HG03097 (cell line): ENCODE measurements at regions not wholly inside any gene's neighbourhood (a gene's known extent, or its start where the extent isn't known, plus 50 kb on each side); places are given as distances from the start of the nearest gene placed in this dataset.
"Not testable (repeated sequence)": the region's sequence is repeated elsewhere in the genome, so short reads cannot be mapped to it uniquely, and the experiment has no call there.

ENCODE experiments used
- ATAC-seq: cut with Tn5 transposase; IDR thresholded peaks from one replicate; pipeline ENCODE4 v1.9.1; 2021; ENCODE audit not compliant: unreplicated experiment, low FRiP score

DNA sequence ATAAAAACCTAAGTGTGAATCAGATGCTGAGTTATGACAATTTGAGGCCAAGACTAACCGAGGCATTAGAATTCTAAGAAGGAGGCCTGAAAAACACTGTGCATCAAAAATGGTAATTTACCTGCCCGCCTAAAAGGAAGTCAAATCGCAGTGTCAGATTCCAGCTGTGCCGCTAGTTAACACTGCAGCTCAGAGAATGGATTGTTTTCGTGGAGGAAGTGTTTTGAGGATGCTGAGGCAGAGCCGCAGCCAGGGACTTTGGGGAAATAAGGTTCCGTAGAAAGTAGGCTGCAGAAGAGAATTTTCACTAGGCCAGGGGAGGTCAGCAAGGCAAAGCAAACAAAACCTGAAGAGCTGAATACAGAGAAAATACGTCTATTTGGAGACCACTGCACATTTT lies 226.4 kb upstream of the ISL1 start:
- ATAC-seq, result no peak

DNA sequence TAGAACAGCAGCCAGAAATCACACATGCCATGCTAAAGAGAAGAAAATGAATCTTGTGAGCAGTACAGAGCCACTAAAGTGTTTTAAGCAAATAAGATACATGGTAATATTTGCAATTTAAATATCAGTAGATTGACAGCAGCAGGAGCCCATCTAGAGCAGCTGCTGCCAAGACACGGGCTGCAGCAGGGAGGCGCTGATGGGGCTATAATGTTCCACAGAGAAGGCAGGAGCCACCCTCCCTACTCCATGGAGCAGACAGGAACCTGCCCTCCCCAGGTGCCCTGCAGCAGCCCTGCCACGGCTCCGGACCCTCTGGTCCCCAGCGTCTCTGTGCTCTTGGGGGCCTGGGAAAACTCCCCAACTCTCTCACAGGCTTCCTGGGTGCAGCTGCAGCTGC lies 224.1 kb upstream of the ISL1 start:
- ATAC-seq, result no peak

DNA sequence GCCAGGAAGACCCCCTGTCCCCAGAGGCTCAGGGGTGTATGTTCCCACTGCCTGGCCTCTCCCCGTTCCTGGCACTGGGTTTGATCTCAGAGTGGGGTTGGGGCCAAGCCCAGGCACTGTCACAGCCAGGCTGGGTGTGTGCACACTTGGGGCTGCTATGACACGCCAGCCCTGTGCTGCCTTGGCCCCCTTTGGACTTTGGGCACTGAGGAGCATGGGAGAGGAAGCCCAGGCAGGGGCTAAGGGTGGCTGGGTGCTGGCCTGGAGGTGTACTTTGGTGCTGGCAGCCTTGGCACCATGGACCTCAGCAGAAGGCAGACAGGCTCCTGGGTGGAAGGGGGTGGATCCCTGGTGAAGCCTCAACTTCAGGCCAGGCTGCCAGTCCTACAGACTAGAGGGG lies 223.6 kb upstream of the ISL1 start:
- ATAC-seq, result no peak

DNA sequence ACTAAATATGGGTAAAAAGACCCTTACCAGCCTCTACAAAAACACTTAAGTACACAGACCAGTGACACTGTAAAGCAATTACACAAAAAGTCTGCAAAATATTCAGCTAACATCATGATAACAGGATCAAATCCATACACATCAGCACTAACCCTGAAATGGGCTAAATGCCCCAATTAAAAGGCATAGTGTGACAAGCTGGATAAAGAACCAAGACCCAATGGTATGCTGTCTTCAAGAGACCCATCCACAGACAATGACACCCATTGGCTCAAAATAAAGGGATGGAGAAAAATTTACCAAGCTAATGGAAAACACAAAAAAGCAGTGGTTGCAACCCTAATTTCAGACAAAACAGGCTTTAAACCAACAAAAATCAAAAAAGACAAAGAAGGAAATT lies 221.0 kb upstream of the ISL1 start:
- ATAC-seq, result no peak

DNA sequence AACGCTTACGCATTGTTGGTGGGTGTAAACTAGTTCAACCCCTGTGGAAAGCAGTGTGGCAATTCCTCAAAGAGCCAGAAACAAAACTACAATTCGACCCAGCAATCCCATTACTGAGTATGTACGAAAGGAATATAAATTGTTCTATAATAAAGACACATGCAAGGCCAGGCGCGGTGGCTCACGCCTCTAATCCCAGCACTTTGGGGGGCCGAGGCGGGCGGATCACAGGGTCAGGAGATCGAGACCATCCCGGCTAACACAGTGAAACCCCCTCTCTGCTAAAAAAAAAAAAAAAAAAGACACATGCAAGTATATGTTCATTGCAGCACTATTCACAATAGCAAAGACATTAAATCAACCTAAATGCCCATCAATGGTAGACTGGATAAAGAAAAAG lies 217.6 kb upstream of the ISL1 start:
- ATAC-seq, result not testable (repeated sequence)

DNA sequence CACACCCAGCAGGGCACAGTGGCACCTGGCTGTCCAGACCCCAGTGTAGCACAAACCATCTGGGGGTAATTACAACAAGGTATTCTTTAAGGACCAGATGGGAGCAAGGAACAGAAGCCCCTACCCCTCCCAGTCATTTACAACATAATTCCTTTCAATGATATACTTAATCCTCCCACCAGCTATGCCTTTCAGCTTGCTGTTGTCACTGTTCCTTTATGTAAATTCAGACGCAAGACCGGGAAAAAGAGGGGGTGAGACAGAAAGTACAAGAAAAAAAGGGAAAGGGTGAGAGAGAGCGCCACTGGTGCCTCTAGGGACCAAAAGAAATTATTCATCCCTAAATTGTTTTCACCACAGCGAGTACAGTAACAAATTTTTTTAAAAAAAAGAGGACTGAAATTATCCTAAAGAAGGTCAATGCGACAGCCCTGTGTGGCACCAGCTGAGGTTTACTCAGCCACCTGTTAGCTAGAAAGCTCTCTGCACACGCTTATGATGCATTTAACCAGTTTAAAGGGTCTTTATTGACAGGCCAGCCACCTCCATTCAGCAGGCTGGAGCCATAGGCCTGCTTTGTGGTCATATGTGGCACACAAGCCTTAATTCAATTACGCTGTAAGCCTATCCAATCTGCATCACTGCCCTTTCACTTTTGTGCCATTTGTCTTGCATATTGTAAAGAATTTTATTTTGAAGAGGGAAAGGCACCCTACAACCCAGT lies 210.2 kb upstream of the ISL1 start:
- ATAC-seq, result no peak

DNA sequence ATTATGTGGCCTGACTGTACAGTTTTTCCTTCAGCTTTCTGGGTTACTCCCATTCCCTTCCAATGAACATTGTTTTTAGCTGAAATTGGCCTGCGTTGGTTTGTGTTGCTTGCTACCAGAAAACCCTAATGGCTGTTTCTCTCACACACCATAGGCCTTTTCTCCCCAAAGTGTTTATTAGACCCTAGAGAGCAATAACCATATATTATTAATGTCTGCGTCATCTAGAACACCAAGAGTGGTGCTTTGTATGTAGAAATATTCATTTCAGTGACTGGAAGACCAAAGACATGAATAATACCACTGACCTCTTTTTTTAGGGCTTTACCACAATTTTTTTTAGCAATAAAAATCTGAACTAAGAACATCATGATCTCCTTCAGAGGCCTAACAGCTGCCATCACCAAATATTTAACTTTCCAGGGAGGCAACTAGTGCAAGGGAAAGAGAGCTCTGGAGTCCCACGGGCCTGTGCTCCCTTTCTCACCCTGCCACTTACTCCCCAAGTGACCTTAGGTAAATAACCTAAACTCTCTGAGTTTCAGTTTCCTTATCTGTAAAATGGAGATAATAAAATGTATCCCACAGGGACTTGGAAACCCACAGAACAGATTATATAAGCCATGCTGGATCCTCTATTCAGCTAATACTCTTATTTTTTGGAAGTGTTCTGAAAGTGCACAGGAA lies 201.9 kb upstream of the ISL1 start:
- ATAC-seq, result no peak

DNA sequence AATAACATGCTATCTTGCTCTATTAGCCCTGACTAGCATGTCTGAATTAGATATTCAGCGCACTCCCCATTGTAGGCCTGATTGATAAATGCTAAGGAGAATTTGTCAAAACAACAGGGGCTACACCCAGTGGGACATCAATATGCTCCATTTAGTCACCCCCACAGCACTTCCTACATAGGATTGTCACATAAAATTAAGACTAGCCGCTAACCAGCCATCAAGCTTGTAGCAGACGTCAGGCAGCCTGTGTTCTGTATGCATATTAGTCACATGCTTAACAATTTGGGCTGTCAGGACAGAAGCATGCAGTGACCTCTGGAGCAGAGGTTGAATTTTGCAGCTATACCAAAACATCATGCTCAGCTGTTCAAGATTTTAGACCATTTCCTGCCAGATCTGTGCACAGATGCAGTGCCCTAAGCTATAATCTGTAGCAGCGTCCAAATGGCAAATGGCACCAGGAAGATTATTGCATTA lies 197.4 kb upstream of the ISL1 start:
- no peak for ATAC-seq

DNA sequence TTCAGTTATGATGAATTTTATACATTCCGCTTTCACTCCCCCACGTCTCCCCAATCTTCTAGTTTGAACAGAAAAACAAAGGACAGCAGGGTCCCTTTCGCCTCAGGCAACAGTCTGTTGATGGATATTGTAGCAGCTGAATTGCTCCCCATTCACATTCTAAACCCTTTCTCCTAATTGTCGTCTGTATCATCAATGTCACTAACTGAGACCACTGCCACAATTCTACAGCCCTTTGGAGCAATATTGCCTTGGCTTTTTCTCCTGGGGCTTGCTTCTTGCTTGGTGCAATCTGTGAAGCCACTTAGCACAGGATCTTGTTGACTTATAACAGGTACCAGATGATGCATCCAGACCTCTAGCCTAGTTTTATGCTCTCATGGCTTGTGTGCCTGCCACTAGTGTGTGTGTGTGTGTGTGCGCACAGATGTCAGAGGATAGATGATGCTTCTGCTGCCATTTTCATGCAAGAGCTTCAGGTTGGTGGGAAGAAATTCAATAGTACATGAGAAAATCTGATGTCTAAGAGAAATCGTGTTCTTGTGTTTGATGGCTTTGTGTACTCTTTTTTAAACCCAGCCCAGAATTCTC lies 195.2 kb upstream of the ISL1 start:
- no peak for ATAC-seq

DNA sequence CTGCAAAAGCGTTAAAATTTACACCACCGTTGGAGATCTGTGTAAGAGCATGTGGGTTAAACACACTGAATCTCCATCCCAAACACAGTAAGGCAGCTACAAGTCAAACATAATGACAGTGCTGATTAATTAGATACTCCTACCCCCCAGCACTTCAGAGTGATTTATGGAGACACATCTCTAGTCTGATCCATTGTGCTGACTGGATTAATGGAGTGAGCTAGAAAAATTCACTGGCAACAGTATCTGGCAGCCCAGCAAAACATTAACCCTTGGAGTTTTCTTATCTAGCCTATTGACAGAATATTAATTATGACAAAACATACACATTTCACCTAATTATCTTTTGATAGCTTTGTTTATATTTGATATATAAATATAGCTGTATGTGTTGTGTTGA lies 188.6 kb upstream of the ISL1 start:
- no peak for ATAC-seq

DNA sequence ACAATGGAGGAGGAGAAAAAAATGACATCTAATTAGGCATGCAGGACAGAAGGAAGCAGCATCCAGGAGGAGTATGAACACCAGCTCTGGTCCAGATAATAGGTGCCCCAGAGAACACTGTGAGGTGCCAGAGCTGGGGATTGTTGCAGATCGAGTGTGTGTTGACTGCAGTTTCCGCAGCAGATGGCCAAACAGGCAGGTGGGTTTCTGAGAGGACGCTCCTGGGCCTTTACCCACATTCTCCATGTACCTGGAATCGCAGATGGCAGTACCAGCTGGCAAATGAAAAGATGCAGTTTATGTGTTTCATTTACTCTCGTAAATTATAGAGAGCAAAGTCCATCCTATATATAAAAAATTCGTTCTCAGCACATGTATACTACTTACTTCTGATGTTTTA lies 182.2 kb upstream of the ISL1 start:
- ATAC-seq, result no peak

DNA sequence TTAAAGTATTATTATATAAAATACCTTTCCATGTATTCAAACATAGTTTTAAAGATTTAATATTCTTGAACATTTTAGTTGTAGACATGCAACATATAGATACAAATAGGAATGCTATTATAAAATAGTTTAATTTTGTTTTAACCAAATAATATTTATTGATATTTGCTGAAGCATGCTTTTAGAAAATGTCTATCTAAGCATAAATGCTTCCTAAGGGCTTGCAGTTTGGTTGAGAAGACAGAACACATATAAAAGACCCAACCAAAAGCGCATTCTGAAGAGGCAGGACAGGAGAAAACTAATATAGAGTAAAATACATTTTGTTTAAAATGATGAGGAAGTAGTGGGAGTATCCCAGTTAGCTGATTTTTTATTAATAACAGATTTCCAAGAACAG lies 181.5 kb upstream of the ISL1 start:
- ATAC-seq, result no peak

DNA sequence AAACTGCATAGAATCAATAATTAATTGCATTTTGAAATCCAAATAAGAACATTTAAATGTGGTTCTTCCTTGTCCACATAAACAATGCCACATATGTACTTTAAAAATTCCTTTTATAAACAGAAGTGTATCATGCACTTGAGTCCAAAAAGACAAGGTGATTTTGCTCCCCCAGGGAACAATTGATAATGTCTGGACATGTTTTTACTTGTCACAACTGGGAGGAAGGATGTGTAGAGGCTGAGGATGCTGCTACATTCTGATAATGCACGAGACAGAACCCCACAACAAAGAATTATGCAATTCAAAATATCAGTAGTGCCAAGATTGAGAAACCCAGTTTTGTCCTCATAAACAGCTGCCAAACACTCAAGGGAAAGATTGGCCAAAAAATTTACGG lies 181.1 kb upstream of the ISL1 start:
- no peak for ATAC-seq

DNA sequence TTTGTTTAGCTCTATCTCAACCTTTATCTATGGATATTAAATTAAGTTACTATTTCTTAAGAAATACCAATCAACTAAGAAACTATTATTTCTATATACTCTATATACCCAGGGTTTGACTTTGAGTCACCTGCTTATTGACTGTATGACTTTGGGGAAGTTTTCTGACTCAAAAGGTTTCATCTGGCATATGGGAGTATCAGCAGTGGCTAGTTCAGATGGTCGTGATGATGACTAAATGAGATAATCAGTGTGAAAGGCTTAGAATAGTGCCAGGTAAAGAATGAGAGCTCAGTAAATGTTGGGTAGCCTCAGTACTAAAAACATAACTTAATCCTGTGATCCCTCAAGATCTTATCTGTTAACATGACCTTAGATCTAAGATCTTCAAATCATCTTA lies 179.7 kb upstream of the ISL1 start:
- no peak for ATAC-seq

DNA sequence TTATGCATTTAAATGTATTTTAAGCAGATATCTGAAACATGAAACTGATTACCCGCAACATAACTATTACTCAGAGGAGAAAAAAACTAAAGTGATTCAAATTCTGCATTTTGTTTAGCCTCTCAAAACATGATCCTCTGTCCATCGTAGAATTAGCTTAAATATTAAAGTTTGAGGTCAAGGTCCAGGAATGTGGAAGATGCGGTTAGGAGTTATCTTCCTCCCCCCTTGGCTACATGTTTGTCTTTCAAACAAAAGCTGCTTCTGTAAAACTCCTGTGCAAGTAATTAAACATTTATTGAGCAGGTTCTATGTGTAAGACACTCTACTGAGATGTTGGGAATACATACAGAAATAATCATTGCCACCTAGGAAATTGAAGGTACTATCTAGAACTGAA lies 175.0 kb upstream of the ISL1 start:
- no peak for ATAC-seq

DNA sequence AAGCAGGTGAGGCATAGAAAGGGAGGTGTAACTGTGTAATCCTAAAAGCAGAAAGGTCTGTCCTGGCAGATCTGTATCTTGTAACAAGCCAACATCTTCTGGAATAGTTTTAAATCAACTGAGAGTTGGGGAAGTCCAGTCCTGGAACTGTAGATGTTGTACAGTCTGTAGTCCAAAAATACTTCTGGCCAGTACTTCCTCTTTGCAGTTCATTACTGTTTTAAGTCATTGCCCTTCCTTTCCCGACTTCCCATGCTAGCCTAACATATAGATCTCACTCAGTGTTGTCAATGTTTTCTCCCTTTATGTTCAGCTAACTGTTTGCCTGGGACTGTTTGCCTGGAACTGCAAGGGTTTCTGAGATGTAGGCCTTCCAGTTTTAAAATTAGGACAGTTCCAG lies 168.5 kb upstream of the ISL1 start:
- ATAC-seq, result no peak

DNA sequence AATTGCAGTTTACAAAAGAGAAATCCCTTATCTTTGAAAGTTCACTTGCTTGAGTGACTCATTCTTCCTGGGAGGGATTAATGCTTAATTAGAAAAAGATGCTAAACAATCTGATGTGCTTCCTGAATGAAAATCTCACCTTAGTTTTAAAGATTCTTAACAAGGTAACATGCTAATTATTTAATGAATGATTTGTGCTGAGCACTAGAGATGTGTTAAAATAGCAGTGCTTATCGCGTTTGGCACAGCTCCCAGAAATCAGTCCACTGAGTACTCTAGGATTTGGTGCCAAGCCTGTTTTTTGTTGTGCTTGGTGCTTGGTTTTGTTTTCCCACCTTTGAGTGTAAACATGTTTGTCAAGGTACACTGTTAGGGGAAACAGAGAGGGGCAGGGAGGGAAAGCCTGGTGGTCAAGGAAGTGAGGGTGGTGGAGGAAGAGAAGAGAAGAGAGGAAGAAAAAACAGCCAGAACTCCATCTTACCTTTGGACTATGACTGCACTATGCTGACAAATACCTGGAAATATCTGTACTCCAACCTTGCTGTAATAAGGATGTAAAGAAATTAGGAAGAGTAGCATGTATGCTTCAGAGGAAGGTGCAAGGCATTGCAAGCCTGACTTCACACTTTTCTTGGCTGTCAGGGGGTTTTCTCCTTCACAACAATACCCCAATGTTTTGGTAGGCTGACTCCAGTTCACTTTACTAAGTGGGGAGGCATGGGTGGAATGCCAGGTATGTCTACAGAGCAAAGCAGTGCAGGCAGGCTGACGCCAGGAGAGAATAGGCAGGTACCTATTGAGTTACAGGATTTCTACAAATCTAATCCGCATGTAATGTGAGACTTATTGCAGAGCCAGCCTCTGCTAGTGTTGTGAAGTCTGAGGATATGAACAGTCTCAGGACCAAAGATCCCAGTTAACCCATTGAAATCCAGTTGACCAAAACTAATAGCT lies 157.2 kb upstream of the ISL1 start:
- no peak for ATAC-seq

DNA sequence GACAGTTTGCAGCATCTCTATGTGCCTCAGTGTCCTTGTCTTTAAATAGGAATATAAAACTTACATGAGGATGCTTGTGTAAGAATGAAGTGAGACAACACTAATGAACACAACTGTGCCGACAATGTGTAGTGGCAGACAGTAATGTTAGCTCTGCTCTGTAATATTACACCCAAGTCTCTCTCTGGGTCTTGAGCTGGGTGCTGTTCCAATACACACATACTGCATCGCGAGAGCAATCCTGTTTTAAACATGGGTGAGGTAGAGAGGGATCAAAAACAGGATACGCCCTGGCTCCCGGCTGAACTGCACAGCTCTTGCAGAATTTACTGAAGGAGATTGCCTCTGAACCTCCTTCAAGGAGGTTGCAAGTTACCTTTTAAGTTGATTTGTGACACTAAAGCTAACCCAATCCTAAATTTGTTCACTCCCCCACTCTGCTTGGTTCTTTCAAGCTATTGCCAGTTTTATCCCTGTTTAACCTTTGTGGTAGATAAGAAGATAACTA lies 155.2 kb upstream of the ISL1 start:
- no peak for ATAC-seq

DNA sequence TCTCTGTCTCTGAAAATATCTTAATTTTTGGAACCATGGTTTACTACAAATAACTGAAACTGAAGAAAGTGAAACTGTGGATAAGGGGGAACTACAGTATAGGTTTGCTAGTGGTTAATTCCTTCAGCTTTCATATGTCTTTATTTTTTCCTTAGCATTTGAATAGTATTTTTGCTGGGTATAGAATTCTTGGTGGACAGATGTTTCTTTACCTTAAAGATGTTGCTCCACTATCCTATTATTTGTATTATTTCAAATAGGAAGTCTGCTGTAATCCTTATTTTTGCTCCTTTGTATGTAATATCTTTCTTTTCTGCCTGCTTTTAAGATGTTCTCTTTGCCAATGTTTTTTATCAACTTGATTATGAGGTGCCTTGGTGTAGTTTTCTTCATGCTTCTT lies 152.9 kb upstream of the ISL1 start:
- ATAC-seq, result no peak

DNA sequence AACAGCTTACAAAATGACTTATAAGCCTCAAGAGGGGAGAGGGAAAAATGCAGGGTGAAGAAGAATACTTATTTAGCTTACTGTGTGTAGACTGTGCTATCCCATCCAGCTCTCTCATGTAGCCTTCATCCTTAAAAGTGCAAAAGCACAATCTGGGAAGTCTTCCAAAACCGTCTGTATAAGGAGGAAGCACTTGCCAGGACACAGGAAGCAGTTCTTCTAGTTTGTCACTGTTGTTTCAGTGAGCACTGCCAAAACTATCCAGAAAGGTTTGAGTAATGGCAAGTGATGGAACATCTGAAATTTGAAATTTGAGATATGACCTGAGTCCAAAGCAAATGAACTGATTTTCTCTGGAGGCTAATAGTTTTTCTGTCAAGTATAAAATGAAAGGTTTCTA lies 140.8 kb upstream of the ISL1 start:
- no peak for ATAC-seq

DNA sequence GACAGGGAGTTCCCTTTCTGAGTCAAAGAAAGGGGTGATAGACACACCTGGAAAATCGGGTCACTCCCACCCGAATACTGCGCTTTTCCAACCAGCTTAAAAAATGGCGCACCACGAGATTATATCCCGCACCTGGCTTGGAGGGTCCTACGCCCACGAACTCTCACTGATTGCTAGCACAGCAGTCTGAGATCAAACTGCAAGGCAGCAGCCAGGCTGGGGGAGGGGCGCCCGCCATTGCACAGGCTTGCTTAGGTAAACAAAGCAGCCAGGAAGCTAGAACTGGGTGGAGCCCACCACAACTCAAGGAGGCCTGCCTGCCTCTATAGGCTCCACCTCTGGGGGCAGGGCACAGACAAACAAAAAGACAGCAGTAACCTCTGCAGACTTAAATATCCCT lies 132.3 kb upstream of the ISL1 start:
- not testable (repeated sequence) for ATAC-seq
